ENCODE measurements at regions not wholly inside any gene's neighbourhood (a gene's known extent, or its start where the extent isn't known, plus 50 kb on each side); places are given as distances from the start of the nearest gene placed in this dataset.
A peak's percentile ranks its signal among the peaks of the same experiment; 100 is the strongest.

DNA sequence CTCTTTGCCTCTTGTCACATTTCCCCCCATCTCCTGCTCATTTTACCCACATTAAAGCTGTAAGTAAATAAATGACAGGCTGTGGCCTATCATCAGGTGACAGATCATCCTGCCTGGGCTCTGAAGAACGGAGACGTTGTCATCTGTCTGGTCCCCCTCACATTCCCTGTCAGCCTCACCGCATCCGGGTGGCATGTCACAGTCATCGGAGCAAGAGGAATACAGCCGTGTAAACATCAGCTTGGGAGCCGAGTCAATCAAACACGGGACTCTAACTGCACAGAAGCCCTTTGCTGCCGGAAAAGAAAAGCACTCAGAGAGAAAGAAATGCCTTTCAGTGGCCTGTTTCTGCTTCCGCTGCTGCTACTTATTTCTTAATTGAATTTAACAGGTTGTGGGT, 371.9 kb upstream of the ID4 start:
- peak overlapping the region; percentile 43 to 60 for H3K27ac ChIP-seq
- no peak for DNase-seq
- no peak for TF ChIP-seq CTCF (IDR thresholded peaks at IDR 0.05)
- no peaks in the 10 kb centered on the region for H3K36me3 ChIP-seq
- intact Hi-C loops (cut with DNase I; ENCODE audit: low total_unique reads) = no loop called here
- no peaks in the 10 kb centered on the region for H3K9me3 ChIP-seq
- H3K4me3 ChIP-seq = no peak overlapping the region
- H3K27me3 ChIP-seq = no peaks in the 10 kb centered on the region
- peaks cover 0 to 18% (median 8%) of the 10 kb centered on the region in 4 donors for H3K4me1 ChIP-seq

DNA sequence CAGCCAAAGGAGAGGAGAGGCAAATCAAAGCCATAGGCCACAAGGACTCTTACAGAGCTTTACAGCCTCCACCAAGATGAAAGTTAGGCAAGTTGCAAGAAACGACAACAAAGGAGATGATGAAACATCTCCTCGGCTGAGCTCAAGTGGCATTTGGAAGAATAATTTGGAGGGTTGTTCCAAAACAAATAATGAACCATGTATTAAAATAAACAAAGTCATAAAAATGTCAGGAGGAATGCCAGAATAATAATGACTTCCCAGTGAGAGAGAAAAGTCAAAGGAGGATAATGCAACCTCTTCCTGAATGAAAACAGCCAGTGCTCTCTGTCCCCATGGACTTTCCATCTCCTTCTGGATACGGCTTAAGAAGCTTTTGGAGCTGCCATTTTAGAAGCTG, 371.4 kb upstream of the ID4 start:
- H3K9me3 ChIP-seq = no peaks in the 10 kb centered on the region
- intact Hi-C loops (cut with DNase I; ENCODE audit: low total_unique reads) = no loop called here
- H3K36me3 ChIP-seq = no peaks in the 10 kb centered on the region
- no peaks in the 10 kb centered on the region for H3K27me3 ChIP-seq
- no peak for TF ChIP-seq CTCF (IDR thresholded peaks at IDR 0.05)
- peak overlapping the region; percentile 43 to 60 for H3K27ac ChIP-seq
- no peak for DNase-seq
- peaks cover 0 to 17% (median 8%) of the 10 kb centered on the region in 4 donors for H3K4me1 ChIP-seq
- H3K4me3 ChIP-seq = no peak overlapping the region

GRCh38 chr6:19470333-19470732, 366.8 kb upstream of the ID4 start:
- Histone ChIP-seq H3K27me3 (no peaks in the 10 kb centered on the region), H3K36me3 (no peaks in the 10 kb centered on the region), H3K4me1 (peaks cover 0 to 12% (median 5%) of the 10 kb centered on the region in 4 donors), H3K9me3 (no peaks in the 10 kb centered on the region), H3K27ac (no peak overlapping the region), H3K4me3 (no peak overlapping the region)
- intact Hi-C loops (cut with DNase I; ENCODE audit: low total_unique reads) = no loop called here
- no peak for TF ChIP-seq CTCF (IDR thresholded peaks at IDR 0.05)
- DNase-seq = no peak

DNA sequence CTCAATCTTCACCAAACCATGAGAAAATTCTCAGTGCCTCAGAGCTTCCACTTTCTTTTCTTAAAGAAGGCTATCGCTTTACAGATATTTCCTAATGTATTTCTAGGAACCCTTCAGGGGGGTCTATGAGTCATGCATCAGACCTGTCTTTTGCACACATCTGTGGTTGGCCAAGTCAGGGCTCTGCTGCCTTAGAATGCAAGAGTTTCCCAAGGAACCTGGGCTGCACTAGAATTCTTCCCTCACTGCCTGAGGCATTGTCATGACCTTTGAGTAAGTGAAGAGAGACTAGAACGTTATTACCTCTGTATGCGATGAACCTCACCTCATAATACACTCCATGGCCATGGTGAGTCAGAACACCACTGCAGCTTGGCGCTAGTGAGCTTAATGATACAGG, 365.0 kb upstream of the ID4 start:
- no peak for DNase-seq
- Histone ChIP-seq H3K4me1 (no peaks in the 10 kb centered on the region), H3K4me3 (no peak overlapping the region), H3K27me3 (no peaks in the 10 kb centered on the region), H3K27ac (no peak overlapping the region), H3K9me3 (no peaks in the 10 kb centered on the region), H3K36me3 (no peaks in the 10 kb centered on the region)
- intact Hi-C loops (cut with DNase I; ENCODE audit: low total_unique reads) = no loop called here
- no peak for TF ChIP-seq CTCF (IDR thresholded peaks at IDR 0.05)

DNA sequence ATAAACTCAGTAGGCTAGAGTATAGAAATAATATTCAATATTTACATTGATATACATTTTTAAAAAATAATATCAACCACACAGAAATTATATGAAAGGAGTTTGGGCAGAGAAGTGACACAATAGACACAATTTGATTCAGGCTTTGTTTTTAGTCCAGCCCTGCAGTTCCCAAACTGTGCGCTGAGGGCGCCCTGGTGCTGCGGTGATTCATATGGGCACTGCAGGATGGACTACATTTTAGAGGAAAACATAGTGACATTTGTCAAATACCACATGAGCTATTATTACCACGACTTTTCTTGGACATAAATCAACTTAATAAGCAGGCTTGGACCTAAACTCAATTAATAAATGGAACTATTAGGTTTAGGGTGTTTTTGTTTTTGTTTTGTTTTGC, 364.3 kb upstream of the ID4 start:
- Histone ChIP-seq H3K4me3 (no peak overlapping the region), H3K4me1 (no peaks in the 10 kb centered on the region), H3K27me3 (no peaks in the 10 kb centered on the region), H3K9me3 (no peaks in the 10 kb centered on the region), H3K27ac (no peak overlapping the region), H3K36me3 (no peaks in the 10 kb centered on the region)
- intact Hi-C loops (cut with DNase I; ENCODE audit: low total_unique reads) = no loop called here
- DNase-seq = no peak
- TF ChIP-seq CTCF (IDR thresholded peaks at IDR 0.05) = no peak

- Histone ChIP-seq H3K27ac (no peak overlapping the region), H3K9me3 (no peaks in the 10 kb centered on the region), H3K4me3 (no peak overlapping the region), H3K36me3 (no peaks in the 10 kb centered on the region), H3K4me1 (no peaks in the 10 kb centered on the region), H3K27me3 (no peaks in the 10 kb centered on the region)
- DNase-seq = no peak
- intact Hi-C loops (cut with DNase I; ENCODE audit: low total_unique reads) = no loop called here
- TF ChIP-seq CTCF (IDR thresholded peaks at IDR 0.05) = no peak
Observed at GRCh38 chr6:19477563-19477962, 359.6 kb upstream of the ID4 start.

All from tibial artery (tissue), 4 donors.